ENCODE measurements at regions not wholly inside any gene's neighbourhood (a gene's known extent, or its start where the extent isn't known, plus 50 kb on each side); places are given as distances from the start of the nearest gene placed in this dataset.

DNA sequence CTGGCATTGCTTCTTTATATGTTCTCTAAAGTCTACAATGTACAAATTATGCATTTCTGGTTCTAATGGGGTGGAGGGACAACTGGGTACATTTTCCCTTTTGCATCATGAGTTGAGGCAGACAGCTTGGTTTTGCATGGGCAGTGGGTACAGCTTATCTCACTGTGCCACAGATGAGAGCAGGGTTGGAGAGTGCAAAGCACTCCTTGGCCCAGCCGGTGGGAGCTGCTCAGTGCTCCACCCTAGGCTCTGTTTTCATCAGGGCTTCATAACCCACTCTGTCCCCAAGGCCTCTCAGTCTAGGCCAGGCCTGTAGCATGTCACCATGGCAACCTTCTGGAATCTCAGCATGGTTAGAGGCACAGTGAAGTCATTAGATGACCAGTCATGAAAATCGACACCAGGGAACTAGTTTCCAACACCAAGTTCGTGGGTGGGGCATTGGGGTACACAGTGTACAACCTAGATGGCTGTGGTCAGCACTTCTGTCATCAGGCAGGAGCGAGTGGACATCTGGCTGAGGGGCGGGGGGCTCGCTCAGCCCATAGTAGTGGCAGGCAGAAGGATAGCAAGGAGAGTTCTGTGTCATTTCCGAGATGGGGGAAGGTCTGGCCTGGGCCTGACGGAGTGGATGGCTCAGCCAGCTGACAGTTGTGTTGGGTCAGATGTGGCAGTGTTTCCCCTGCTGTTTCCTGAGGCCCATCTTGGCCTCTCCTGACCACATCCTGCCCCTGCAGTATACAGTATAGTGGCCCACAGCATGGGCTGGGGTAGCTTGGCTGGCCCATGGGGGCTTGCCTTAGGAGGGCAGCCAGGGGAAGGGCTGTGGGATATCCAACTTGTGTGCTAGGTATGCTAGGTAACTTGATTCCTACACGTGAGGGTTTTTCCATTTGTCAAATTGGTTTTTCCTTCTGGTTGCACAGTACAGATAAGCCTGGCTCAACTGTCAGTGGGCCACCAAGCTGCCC is 75.7 kb upstream of the PRR23C start:
- no peaks in the 10 kb centered on the region for H3K9me3 ChIP-seq
- TF ChIP-seq, protein P1, sequence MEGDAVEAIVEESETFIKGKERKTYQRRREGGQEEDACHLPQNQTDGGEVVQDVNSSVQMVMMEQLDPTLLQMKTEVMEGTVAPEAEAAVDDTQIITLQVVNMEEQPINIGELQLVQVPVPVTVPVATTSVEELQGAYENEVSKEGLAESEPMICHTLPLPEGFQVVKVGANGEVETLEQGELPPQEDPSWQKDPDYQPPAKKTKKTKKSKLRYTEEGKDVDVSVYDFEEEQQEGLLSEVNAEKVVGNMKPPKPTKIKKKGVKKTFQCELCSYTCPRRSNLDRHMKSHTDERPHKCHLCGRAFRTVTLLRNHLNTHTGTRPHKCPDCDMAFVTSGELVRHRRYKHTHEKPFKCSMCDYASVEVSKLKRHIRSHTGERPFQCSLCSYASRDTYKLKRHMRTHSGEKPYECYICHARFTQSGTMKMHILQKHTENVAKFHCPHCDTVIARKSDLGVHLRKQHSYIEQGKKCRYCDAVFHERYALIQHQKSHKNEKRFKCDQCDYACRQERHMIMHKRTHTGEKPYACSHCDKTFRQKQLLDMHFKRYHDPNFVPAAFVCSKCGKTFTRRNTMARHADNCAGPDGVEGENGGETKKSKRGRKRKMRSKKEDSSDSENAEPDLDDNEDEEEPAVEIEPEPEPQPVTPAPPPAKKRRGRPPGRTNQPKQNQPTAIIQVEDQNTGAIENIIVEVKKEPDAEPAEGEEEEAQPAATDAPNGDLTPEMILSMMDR (IDR thresholded peaks at IDR 0.05), result no peak
- TF ChIP-seq POLR2AphosphoS5 (IDR thresholded peaks at IDR 0.05) (no peak), POLR2A (IDR thresholded peaks at IDR 0.05) (no peak), EP300 (IDR thresholded peaks at IDR 0.05; ENCODE audit: low read depth) (no peak)
- 56% methylated on average over 9 of the region's 9 CpGs; no CpG with 5 or more reads in 1 of the 2 donors for WGBS, 2 donors (ENCODE audit: low coverage in 1 of 2)
- no peaks in the 10 kb centered on the region for H3K36me3 ChIP-seq
- H3K4me3 ChIP-seq, result no peak overlapping the region
- H3K27ac ChIP-seq, result peak overlapping the region in 1 of 4 donors; percentile 52
- DNase-seq, result no peak
- H3K27me3 ChIP-seq, result no peaks in the 10 kb centered on the region
- H3K4me1 ChIP-seq, result peaks cover 0 to 32% (median 18%) of the 10 kb centered on the region in 4 donors
- in situ Hi-C loops (cut with MboI; ENCODE audit: low pct_ligation_motif_present in 1 of 4, low pct_unique_long_range_greater_than_20kb in 1 of 4, low sequenced_read_pairs in 3 of 4), result loop anchor here in 1 of 4 donors (25.0 kb wide), 1 partner anchor 192 kb away; no protein-coding TSS in a partner anchor
- intact Hi-C loops (cut with DNase I; ENCODE audit: low total_unique reads), result no loop called here

DNA sequence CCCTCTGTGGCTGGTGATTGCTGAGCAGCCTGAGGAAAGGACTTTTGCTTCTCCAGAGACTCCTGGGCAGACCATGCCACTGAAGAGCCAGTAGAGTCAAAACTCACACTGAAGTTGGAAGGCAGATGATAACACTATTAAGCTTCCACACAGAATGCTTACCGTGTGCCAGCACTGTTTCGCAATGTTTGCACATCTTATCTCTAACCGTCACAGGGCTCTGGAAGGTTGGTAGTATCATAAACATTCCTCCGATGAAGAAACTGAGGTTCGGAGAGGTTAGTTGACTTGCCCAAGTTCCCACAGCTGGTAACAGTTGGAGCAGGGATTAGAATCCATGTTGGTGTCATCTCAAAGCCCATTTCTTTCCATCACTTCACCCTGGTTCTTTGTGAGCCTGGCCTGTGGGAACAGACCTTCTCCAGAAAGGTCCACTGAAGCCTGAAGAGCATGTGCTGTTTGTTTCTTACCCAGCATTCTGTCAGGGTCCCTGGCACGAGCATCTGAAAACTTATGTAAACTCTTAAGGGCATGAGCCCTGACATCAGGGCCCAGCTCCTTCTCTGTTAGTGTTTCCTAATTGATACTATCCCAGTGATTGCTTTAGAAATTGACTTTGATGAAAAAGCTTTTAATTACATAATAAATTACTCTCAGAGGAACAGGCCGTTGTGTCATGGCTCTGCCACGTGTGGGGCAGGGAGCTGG is 77.0 kb upstream of the PRR23C start:
- Histone ChIP-seq H3K27ac (peak overlapping the region; percentile 29 to 52 (median 40)), H3K27me3 (no peaks in the 10 kb centered on the region), H3K4me1 (peaks cover 0 to 27% (median 16%) of the 10 kb centered on the region in 4 donors), H3K9me3 (no peaks in the 10 kb centered on the region), H3K4me3 (no peak overlapping the region), H3K36me3 (no peaks in the 10 kb centered on the region)
- TF ChIP-seq, protein P1 (IDR thresholded peaks at IDR 0.05), result no peak
- no peak for TF ChIP-seq POLR2A (IDR thresholded peaks at IDR 0.05)
- TF ChIP-seq EP300 (IDR thresholded peaks at IDR 0.05; ENCODE audit: low read depth), result peak; percentile 74
- TF ChIP-seq POLR2AphosphoS5 (IDR thresholded peaks at IDR 0.05), result peak in 2 of 3 donors; percentile 47 to 59
- peak; percentile 71 for DNase-seq
- in situ Hi-C loops (cut with MboI; ENCODE audit: low pct_ligation_motif_present in 1 of 4, low pct_unique_long_range_greater_than_20kb in 1 of 4, low sequenced_read_pairs in 3 of 4), result loop anchor here in 1 of 4 donors (25.0 kb wide), 1 partner anchor 191 kb away; no protein-coding TSS in a partner anchor
- intact Hi-C loops (cut with DNase I; ENCODE audit: low total_unique reads), result no loop called here
- WGBS, 2 donors (ENCODE audit: low coverage in 1 of 2), result 50 to 57% methylated on average over 3 to 8 of the region's 8 CpGs

DNA sequence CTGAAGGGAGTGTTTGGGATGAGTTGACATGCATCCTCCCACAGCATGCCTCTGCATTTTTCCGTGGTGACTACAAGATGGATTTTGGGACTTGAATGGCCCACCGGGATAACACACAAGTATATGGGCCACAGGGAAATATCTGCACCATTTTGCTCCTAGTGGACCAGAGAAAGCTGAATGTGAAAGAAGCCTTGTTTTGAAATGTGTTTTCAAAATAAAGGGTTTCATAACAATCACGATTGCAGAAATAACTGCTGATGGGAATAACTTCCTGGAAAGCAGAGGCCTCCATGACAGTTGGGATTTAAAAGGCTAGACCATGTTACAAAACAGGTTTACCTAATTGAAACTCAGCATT is 77.5 kb upstream of the PRR23C start:
- intact Hi-C loops (cut with DNase I; ENCODE audit: low total_unique reads), result no loop called here
- no peak for DNase-seq
- Histone ChIP-seq H3K27ac (peak overlapping the region in 1 of 4 donors; percentile 52), H3K4me1 (peaks cover 0 to 26% (median 15%) of the 10 kb centered on the region in 4 donors), H3K4me3 (no peak overlapping the region), H3K9me3 (no peaks in the 10 kb centered on the region), H3K27me3 (no peaks in the 10 kb centered on the region), H3K36me3 (no peaks in the 10 kb centered on the region)
- in situ Hi-C loops (cut with MboI; ENCODE audit: low pct_ligation_motif_present in 1 of 4, low pct_unique_long_range_greater_than_20kb in 1 of 4, low sequenced_read_pairs in 3 of 4), result loop anchor here in 1 of 4 donors (25.0 kb wide), 1 partner anchor 190 kb away; no protein-coding TSS in a partner anchor
- 52 to 57% methylated on average over 2 to 3 of the region's 3 CpGs for WGBS, 2 donors (ENCODE audit: low coverage in 1 of 2)
- TF ChIP-seq EP300 (IDR thresholded peaks at IDR 0.05; ENCODE audit: low read depth) (no peak), POLR2AphosphoS5 (IDR thresholded peaks at IDR 0.05) (no peak), POLR2A (IDR thresholded peaks at IDR 0.05) (no peak)
- TF ChIP-seq, protein P1 (IDR thresholded peaks at IDR 0.05), result no peak

DNA sequence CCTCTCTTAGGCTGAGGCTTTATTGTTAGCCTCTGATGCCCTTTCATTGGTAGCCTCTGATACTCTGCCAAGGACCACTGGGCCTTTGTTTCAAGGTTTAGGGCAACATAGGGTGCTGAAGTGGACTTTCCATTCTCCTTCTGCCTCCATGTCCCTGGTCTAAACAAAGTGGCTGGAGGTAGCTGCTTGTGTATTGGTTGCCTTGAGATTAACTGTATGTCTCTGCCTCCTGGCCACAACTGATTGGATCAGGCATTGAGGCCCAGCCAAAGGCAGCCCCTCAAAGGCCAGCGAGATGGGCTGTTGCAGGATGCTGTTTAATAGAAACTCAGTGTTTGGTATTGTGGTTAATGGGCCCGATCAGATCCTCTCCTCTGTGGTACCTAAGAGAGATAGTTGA is 77.9 kb upstream of the PRR23C start:
- TF ChIP-seq POLR2AphosphoS5 (IDR thresholded peaks at IDR 0.05), result no peak
- Histone ChIP-seq H3K9me3 (no peaks in the 10 kb centered on the region), H3K4me1 (peaks cover 0 to 23% (median 14%) of the 10 kb centered on the region in 4 donors), H3K27ac (no peak overlapping the region), H3K4me3 (no peak overlapping the region), H3K27me3 (no peaks in the 10 kb centered on the region), H3K36me3 (no peaks in the 10 kb centered on the region)
- in situ Hi-C loops (cut with MboI; ENCODE audit: low pct_ligation_motif_present in 1 of 4, low pct_unique_long_range_greater_than_20kb in 1 of 4, low sequenced_read_pairs in 3 of 4) (loop anchor here in 1 of 4 donors (25.0 kb wide), 1 partner anchor 190 kb away; no protein-coding TSS in a partner anchor), intact Hi-C loops (cut with DNase I; ENCODE audit: low total_unique reads) (no loop called here)
- no peak for DNase-seq
- 90 to 97% methylated on average over 2 of the region's 2 CpGs for WGBS, 2 donors (ENCODE audit: low coverage in 1 of 2)
